CD4-positive, alpha-beta T cell treated with Interleukin-15 for 1 hour (primary cell): ENCODE measurements at regions not wholly inside any gene's neighbourhood (a gene's known extent, or its start where the extent isn't known, plus 50 kb on each side); places are given as distances from the start of the nearest gene placed in this dataset.

Experiments used
- DNase-seq: peaks from one replicate; pipeline ENCODE4 v3.0.0-alpha.2; 2020

DNA sequence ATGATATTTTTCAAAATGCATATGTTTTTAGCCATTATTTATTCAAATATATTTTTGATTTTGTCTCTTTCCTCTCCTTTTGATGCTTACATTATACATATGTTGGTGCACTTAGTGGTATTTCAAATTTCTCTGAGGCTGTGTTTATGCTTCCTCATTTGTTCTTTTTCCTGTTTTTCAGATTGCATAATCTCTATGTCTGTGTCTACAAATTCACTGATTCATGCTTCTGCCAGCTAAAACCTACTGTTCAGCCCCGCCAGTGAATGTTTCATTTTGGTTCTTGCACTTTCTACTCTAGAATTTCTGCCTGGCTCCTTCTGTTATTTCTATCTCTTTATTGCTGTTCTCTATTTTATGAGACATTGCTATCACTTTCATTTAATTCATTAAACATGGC lies 951.7 kb upstream of the CNTNAP5 start:
- DNase-seq = no peak

DNA sequence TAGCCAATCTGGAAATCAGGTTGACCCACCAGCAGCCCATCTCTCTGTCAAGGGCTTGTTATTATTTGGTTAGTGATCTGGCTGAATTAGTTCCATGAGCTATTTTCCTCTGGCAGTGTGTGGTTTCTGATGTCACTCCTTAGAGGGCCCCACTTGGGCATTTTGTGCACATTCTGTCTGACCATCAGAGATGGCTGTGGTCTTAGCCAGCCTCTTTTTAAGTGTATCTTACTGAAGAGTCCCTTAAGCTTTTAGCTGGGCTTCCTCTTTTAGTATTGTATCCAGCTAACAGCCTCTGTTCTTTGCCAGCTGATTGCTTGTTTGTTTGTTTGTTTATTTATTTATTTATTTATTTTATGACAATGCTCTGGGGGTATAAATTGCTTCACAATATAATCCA lies 951.1 kb upstream of the CNTNAP5 start:
- DNase-seq = no peak

DNA sequence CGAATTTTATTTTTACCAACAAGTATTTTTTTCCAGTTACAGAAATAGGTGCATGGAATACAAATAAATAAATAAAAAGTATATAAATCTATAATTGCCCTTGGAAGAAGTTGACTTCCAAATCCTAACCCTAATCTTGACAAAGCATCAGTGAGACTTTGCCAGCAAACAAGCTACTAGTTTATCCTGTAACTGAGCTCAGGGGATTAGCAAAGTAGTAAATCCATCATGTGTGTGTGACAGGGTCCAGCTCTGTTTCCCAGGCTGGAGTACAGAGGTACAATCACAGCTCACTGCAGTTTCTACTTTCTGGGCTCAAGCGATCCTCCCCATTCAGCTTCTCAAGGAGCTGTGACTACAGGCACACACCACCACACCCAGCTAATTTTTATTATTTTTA lies 948.0 kb upstream of the CNTNAP5 start:
- DNase-seq = no peak

DNA sequence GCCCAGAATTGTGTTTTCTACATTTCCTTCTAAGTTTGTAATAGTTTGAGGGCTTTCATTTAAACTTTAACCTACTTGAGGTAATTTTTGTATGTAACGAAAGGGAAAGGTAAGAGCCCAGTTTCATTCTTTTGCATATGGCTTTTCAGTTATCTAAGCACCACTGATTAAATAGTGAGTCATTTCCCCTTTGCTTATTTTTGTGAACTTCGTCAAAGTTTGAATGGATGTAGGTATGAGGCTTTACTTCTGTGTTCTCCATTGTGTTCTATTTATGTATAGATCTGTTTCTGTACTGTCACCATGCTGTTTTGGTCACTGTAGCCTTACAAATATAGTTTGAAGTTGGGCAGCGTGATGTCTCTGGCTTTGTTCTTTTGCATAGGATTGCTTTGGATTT lies 944.8 kb upstream of the CNTNAP5 start:
- DNase-seq = no peak

DNA sequence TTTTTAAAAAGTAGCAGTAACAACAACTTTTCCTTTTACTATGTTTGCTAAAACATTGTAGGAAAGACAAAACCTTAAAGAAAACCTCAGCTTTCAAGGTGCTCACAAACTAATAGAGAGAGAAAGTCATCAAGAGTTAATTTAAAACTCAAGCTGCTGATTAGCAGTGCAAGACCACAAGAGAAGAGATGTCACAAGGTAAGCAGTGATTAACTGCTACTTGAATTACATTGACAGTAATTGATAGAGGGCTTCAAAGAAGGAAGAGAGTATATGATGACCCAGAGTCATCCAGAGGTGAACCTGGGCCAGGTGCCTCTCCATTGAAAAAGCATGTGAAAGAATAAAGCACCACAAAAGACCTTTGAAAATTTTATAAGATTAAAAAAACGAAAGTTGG lies 939.6 kb upstream of the CNTNAP5 start:
- no peak for DNase-seq

DNA sequence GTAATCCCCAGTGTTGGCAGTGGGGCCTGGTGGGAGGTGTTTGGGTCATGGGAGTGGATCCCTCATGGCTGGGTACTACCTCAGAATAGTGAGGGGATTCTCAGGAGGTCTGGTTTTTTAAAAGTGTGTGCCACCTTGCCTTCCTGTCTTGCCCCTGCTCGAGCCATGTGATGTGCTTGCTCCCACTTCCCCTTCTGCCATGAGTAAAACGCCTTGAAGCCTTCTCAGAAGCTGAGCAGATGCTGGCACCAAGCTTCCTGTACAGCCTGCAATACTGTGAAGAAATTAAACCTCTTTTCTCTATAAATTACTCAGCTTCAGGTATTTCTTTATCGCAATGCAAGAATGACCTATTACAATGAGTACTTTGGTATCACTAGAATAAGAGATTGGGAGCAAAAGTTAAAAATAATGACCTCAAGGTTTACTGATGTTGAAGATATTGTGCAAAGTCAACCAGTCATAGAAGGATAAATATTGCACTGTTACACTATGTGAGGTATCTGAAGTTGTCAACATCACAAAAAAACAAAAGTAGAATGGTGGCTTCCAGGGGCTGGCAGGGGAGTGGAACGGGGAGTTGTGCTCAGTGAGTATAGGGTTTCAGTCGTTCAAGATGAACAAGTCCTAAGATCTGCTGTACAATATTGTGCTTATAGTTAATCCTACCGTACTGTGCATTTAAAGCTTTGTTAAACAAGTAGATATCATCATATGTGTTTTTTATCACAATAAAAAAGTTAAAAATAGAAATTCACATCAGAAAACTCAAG lies 938.3 kb upstream of the CNTNAP5 start:
- DNase-seq = no peak

DNA sequence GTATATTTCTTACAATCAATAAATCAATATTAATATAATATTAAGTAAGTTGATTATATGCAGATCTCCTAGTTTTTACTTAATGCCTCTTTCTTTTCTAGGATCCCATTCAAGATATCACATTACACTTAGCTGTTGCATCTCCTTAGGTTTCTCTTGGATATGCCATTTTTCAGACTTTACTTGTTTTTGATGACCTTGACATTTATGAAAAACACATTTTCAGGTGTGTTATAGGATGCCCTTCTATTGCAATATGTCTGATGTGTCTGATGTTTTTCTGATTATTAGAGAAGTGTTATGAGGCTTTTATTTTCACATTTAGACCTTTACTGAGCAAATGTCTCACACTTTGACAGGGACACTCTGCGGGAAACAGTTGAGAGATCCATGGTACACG lies 933.6 kb upstream of the CNTNAP5 start:
- no peak for DNase-seq

DNA sequence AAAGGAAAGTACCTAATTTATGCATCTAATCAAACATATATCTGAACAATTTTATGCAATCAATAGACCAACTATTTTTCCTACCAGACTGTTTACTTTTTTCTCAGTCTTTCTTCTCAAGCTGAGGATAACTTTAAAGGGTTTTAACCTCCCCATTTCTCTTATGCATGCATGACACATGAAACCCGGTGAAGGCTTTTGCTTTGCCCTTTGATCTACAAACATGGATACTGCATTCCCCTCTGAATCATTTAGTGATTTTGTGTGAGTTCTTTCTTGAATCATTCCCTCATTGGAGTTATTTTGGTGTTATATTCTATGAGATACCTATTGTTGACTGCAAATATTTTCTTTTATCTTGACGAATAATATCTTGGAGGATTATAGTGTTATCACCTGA lies 931.9 kb upstream of the CNTNAP5 start:
- no peak for DNase-seq

DNA sequence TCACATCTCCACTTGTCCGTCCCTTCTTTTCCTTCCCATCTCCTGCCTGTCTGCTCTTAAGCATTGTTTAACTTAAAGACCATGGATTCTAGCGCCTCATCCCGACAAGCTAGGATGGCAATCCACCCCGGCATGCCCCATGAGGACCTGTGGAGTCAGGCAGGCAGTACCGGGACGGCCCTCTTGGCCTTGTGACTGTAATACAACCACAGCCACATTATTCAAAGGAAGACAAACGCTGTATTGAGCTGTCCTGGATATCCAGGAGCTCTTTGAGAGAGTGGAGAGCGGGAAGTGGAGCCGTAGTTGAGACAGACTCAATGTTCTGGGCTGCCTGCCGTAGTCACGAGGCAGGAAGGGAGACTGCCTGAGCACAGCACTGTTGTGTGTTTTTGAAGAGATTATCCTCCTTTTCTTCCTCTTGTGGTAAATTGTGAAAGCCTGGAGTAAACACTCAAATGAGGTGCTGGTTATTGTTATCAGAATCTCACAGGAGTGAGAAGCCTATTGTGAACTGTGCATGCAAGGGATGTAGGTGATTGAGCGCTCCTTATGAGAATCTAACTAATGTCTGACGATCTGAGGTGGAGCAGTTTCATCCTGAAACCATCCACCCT lies 929.8 kb upstream of the CNTNAP5 start:
- no peak for DNase-seq

DNA sequence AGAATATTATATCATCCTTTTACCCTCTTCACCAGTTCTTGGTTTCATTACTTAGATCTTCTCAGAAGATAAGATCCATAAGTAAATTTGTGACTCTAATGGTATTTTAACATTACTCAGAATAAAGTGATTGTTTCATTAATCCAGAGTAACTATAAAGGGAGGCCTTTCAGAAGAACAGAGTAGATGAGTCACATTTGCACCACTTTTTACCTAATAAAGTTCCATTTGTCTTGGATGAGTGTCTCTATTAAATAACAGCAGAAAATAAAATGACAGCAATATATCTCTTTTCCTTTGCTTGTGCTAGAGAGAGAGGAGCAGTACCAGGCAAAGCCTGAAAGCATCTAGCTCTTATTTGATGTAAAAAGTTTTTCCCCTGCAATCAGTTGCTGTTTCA lies 926.5 kb upstream of the CNTNAP5 start:
- DNase-seq = no peak

DNA sequence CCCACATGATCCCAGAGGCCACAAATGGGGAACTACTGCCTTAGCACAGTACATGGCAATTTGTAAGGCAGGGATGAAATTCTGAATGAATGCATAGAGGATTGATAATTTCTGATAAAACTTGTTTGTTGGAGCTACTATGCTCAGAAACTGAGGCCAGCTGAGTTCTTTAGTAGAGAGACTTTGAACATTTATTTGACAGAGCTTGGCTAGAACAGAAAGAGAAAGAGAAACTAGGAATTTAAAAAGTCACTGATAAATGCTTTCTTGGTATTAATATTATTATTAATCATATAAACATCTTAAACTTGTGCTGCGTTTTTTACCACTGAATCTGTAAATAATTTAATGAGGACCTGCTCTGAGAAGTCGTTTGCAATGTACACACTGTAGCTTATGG lies 923.7 kb upstream of the CNTNAP5 start:
- DNase-seq = no peak

DNA sequence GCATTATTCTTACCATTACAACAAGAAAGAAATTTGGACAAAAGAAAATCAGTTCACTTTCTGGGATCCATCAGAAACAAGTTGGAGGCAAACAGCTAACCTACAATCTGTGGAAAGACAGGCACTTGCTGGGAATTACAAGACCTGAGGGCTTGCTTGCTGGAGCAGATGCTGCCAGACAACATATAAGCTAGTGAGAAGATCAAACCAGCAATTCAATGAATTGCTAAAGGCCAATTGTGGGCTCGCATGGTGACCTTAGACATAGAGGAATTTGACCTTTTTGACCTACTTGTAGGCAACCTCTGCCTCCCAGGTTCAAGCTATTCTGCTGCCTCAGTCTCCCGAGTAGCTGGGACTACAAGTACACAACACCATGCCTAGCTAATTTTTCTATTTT lies 921.2 kb upstream of the CNTNAP5 start:
- no peak for DNase-seq

DNA sequence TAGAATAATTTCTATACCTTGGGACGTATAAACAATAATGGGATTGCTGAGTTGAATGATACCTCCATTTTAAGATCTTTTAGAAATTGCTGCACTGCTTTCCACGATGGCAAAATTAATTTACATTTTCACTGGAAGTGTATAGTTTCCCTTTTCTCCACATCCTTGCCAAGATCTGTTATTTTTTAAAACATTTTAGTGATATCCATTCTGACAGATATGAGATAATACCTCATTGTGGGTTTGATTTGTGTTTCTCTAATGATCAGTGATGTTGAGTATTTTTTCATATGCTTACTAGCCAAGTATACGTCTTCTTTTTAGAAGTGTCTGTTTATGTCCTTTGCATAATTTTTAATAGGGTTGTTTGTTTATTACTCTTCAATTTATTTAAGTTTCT lies 908.5 kb upstream of the CNTNAP5 start:
- no peak for DNase-seq

DNA sequence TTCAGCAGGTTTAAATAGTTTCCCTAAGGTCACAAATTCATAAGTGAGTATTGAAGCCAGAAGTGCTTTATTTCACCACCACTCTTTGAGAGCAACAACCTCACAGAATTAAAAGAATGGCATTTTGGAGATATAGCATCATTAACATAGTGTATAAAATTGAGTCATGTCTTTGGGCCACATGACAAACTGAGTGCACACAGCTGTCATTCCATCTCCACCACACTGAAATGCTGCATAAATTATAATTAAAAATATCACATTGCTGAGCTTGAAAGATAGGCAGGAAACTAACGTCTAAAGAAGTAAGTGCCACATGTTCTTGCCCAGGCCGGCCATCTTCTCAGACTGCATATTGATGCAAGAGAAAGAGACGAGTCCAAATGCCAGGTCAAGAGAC lies 897.9 kb upstream of the CNTNAP5 start:
- no peak for DNase-seq

DNA sequence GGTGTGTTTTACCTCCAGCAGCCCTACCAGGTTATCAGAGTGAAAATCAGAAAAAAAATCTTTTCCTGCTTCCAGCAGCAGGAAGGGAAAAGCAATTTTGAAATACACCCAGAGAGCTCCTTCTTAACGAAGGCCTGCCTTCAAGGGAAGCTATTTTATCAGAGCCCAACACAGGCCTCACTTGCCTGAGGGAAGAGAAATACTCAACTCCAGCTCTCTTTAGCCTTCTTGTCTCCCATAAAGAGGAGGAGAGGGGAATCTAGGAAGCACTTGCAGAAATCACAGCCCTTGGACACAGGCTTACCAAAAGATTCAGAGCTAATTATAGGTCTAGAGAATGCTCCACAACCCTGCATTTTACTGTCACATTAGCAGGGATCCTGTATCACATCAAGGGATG lies 896.1 kb upstream of the CNTNAP5 start:
- no peak for DNase-seq

DNA sequence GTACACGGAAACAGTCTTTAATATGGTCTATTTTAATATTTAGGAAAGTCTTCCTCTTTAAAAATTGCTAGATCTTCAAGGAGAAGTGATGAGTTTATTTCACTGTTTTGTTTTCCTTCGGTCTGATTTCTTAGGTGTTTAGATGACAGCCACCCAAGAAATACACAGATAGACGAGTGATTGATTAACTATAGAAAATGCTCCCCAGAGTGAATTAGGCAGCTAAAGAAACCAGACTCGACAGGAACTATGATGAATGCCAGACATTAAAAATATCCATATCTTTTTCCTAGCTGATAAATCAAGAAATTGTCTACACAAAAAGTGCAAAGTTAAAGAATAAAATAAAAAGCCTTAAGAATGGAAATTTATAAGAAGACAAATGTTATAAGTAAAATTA lies 888.7 kb upstream of the CNTNAP5 start:
- DNase-seq = no peak

DNA sequence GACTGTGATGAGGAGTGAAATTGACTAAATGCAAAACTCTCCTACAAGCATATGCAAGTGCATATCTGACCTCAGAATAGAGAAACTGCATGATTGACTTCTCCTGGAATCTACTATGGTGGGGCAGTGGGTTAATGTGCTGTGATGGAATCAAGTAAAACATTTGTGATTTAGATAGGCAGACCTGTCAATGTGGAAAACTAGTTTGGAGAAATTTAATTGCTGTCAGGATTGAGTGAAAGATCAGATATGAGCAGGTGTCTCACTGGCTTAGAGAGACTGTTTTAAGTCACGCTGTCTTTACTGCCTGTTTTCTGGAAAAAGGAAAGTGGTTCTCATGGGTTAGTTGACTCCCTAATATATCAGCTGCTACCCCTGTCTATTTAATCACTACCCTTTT lies 881.0 kb upstream of the CNTNAP5 start:
- no peak for DNase-seq

DNA sequence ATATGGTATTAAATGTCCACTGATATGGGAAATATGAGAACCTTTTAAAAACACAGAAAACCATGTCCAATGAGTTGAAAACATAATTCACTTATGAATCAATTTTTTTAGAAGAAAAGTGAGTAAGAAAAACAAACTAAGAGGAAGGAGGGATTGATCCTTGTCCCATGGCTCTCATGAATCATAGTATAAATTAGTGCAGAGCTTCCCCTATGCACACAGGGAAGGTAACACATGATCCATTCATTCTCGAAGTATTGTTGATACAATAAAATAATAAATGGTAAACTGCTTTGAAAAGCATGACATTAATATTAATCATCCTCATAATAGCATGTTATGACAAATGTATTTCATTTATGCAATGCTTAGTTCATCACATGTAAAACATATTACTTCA lies 872.0 kb upstream of the CNTNAP5 start:
- no peak for DNase-seq

DNA sequence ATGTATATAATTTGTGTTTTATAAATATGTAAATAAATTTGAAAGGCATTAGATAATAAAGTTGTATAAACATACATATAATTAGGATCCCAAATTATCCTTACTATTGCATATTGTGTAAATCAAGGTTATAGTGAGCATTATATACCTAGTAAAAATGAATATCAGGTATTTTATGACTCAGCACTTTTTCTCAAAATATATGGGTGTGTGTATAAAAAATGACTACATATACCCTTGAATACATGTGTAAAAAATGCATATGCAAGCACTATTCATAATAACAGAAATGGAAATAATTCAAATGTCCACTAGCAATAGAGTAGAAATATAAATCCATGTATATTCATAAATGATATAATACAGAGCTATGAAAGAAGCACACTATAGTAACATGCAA lies 870.9 kb upstream of the CNTNAP5 start:
- DNase-seq = no peak

DNA sequence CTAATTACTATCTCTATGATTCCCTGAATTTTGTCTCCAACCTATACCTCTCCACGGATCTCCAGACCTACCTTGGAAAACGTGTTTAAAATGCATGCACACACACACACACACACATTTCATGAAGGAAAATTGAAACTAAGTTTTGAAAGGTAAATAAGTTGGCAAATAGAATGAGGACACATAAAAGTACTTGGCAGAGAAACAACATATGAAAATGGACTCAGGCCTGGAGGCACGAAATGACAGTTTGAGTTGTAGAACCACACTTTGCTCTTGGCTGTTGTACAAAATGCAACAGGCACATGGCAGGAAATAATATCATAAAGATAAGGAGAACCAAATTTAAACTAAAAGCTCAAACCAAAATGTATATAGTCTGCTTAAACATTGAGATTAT lies 868.1 kb upstream of the CNTNAP5 start:
- DNase-seq = no peak

DNA sequence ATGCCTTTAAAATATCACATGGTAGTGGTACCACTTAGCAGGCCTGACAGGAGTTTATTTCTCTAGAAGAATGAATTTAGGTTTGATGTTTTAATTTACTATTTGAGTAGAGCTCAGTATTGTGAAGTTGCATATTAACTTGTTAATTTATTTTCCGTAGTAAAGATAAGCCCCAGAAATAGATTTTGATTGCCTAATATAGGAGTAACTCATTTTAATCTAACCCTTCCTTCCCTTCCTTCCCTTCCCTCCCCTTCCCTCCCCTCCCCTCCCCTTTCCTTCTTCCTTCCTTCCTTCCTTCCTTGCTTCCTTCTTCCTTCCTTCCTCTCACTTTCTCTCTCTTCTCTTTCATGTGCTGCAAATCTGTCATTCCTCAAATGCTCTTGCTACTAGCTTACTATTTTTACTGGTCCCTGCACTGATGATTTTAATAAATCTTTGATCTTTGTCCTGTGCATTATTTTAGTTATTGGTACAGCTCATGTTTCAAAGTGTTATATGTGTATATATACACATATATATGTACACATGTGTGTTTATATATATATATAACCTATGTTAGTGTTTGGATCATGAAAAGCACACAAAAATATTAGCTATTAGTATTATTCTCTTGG lies 862.6 kb upstream of the CNTNAP5 start:
- DNase-seq = no peak

DNA sequence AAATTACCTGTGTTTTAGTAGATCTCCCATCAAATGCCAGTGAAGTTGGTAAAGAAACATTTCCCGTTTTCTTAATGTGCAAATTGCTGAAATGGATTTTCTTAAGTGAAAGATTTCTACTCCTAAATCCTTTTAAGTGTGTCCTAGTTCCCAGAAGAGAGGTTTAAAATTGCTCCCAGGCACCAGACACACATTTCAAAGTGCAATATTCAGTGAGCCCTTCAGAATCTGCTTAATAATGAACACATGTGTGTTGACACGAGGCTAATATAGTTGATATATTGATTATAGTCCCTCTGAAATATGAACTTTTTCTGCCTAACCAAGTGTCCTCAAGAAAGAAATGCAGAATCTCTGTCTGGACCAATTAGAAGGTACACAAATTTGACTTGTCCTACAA lies 861.7 kb upstream of the CNTNAP5 start:
- DNase-seq = no peak

DNA sequence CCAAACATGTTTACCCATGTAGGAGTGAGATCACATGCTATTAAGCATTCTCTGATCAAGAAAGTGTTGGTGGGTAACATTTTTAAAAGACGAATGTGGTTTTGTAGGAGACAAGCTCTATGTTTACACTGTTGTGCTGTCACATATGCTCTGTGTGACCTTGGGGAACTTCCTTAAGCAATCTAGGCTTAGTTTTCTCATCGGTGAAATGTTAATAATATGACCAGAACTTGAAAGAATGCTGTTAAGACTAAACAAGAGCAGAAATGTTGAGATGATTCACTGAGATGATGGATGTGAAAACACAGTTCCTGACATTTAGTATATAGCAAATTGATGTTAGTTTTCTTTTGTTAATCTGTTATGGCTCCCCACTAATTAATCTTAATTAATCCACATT lies 860.9 kb upstream of the CNTNAP5 start:
- DNase-seq = no peak

DNA sequence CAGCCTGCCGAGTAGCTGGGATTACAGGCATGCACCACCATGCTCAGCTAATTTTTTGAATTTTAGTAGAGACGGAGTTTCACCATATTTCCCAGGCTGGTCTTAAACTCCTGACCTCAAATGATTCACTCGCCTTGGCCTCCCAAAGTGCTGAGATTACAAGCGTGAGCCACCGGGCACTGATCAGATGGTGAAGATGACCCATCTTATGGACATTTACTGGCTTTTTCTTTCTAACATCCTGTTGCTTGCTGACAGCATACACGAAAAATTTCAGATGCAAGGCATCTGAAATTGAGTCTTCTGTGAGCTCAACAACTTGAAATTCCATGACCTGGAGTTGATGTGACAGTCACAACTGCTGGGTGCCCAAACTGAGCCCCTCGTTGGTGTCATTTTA lies 859.5 kb upstream of the CNTNAP5 start:
- DNase-seq = no peak

DNA sequence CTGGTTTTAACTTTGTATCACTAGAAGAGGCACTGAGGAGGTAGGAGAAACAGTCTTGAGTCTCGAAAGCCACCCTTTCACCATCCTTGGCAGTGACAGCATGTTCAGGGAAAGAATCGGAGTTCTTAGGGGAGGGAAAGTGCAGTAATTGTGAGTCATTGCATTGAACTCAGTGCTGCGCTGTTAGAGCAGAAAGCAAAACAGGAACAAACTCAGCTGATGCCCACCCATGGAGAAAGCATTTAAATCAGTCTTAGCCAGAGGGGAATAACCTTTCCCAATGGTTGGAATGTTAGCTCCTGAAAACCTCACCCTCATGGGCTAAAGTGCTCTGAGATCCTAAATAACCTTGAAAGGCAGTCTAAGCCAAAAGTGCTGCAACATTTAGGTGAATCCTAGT lies 845.6 kb upstream of the CNTNAP5 start:
- DNase-seq = no peak
